H1 (cell line): ENCODE measurements at regions not wholly inside any gene's neighbourhood (a gene's known extent, or its start where the extent isn't known, plus 50 kb on each side); places are given as distances from the start of the nearest gene placed in this dataset.
A peak's percentile ranks its signal among the peaks of the same experiment; 100 is the strongest.

Experiments used
- CTCF ChIA-PET: fragments of 300-600 bp; sonication (Branson Sonifier 250); formaldehyde crosslinking; loops from one replicate; lab custom pipeline; 2021; ENCODE audit not compliant: partially characterized antibody; lab: Charles Lee
- POLR2A ChIA-PET: fragments of 300-600 bp; sonication (Branson Sonifier 250); formaldehyde crosslinking; loops from one replicate; lab custom pipeline; 2021; ENCODE audit warnings: inconsistent platforms; ENCODE audit not compliant: partially characterized antibody; lab: Charles Lee
- DNase-seq, 2 experiments: peaks; one replicate each; pipeline versions ENCODE4 v3.0.0 to v3.0.0-alpha.2; 2010 to 2022; ENCODE audit warnings: low spot score in 2 of 2, low read depth in 1 of 2, mixed read lengths in 1 of 2
- FAIRE-seq: peaks from 2 replicates; lab custom pipeline; 2011; peaks lifted over from hg19 to GRCh38; lab: Jason Lieb, UNC
- H2AFZ ChIP-seq: 2 replicates; pipeline ENCODE4 v1.8.1; 2012; ENCODE audit warnings: low read length, inconsistent platforms
- H2AK5ac ChIP-seq: 2 replicates; pipeline ENCODE4 v1.6.1; 2013; ENCODE audit warnings: low read depth, low read length
- H2BK120ac ChIP-seq: replicated peaks from 2 replicates; pipeline ENCODE3; 2013; ENCODE audit warnings: low read depth, low read length, inconsistent platforms
- H2BK12ac ChIP-seq: 2 replicates; pipeline ENCODE4 v1.6.1; 2013; ENCODE audit warnings: low read depth, low read length
- H2BK15ac ChIP-seq: 2 replicates; pipeline ENCODE4 v1.6.1; 2013; ENCODE audit warnings: low read length
- H2BK20ac ChIP-seq: 2 replicates; pipeline ENCODE4 v1.6.1; 2013; ENCODE audit warnings: low read length
- H2BK5ac ChIP-seq: 2 replicates; pipeline ENCODE4 v1.6.1; 2013; ENCODE audit warnings: low read depth, low read length
- H3K14ac ChIP-seq: 2 replicates; pipeline ENCODE4 v1.6.1; 2013; ENCODE audit warnings: inconsistent platforms; ENCODE audit not compliant: insufficient read length
- H3K18ac ChIP-seq: 2 replicates; pipeline ENCODE4 v1.6.1; 2013; ENCODE audit warnings: low read length; ENCODE audit errors: extremely low read depth
- H3K23ac ChIP-seq: 2 replicates; pipeline ENCODE4 v1.6.1; 2013; ENCODE audit warnings: inconsistent platforms; ENCODE audit not compliant: insufficient read length
- H3K23me2 ChIP-seq: 2 replicates; pipeline ENCODE4 v1.6.1; 2013; ENCODE audit warnings: low read depth, low read length
- H3K27ac ChIP-seq: 2 replicates; pipeline ENCODE4 v1.6.1; 2011; ENCODE audit warnings: low read depth, low read length, inconsistent platforms
- H3K27me3 ChIP-seq, 4 experiments: replicated peaks in 1 of 4; 1 replicate in 1 of 4; 2 replicates in 3 of 4; pipeline versions ENCODE4 v1.6.1 to v1.8.1; 2011 to 2013; ENCODE audit warnings: low read length in 3 of 4, mild to moderate bottlenecking in 3 of 4, inconsistent platforms in 2 of 4, mixed read lengths in 2 of 4, moderate library complexity in 1 of 4; ENCODE audit not compliant: control insufficient read depth in 3 of 4, insufficient read depth in 3 of 4; ENCODE audit errors: extremely low read depth in 1 of 4
- H3K36me3 ChIP-seq, 4 experiments: 2 replicates each; pipeline versions ENCODE4 v1.6.1 to v1.8.1; 2011 to 2013; ENCODE audit warnings: mild to moderate bottlenecking in 4 of 4, low read length in 3 of 4, moderate library complexity in 2 of 4, control low read depth in 1 of 4, inconsistent platforms in 1 of 4; ENCODE audit not compliant: insufficient read depth in 4 of 4, control insufficient read depth in 2 of 4
- H3K4ac ChIP-seq: replicated peaks from 2 replicates; pipeline ENCODE3; 2013; ENCODE audit warnings: low read length, low read depth, mixed read lengths, inconsistent platforms; ENCODE audit not compliant: insufficient read length
- H3K4me1 ChIP-seq, 4 experiments: replicated peaks in 1 of 4; 1 replicate in 1 of 4; 2 replicates in 3 of 4; pipeline versions ENCODE4 v1.6.1 to v1.8.1; 2011 to 2013; ENCODE audit warnings: low read length in 3 of 4, inconsistent platforms in 2 of 4, mixed read lengths in 1 of 4; ENCODE audit not compliant: insufficient read depth in 4 of 4, control insufficient read depth in 3 of 4
- H3K4me2 ChIP-seq, 2 experiments: 2 replicates each; pipeline versions ENCODE4 v1.6.1 to v1.8.1; 2011 to 2013; ENCODE audit warnings: low read depth in 2 of 2, low read length in 2 of 2, control low read depth in 1 of 2, inconsistent platforms in 1 of 2, mild to moderate bottlenecking in 1 of 2; ENCODE audit not compliant: insufficient read depth in 1 of 2
- H3K4me3 ChIP-seq, 4 experiments: fragments of 200-600, 300-600 bp in 1 of 4; sonication (generic), shearing (Covaris generic), sonication (Bioruptor Twin) in 1 of 4; 2 replicates each; pipeline versions ENCODE4 v1.5.1 to v1.8.1; 2011 to 2016; ENCODE audit warnings: low read length in 4 of 4, low read depth in 3 of 4, control low read depth in 2 of 4, inconsistent platforms in 2 of 4, mild to moderate bottlenecking in 2 of 4, mixed read lengths in 1 of 4, moderate library complexity in 1 of 4; ENCODE audit not compliant: insufficient read depth in 2 of 4; ENCODE audit errors: extremely low read depth in 1 of 4
- H3K56ac ChIP-seq: replicated peaks from 2 replicates; pipeline ENCODE3; 2013; ENCODE audit warnings: low read depth, mild to moderate bottlenecking, mixed read lengths, low read length, inconsistent platforms; ENCODE audit not compliant: insufficient read length
- H3K79me1 ChIP-seq: 2 replicates; pipeline ENCODE4 v1.6.1; 2013; ENCODE audit warnings: low read depth, low read length, control low read depth
- H3K79me2 ChIP-seq, 2 experiments: 2 replicates each; pipeline versions ENCODE4 v1.6.1 to v1.8.1; 2012 to 2013; ENCODE audit warnings: low read length in 2 of 2, mild to moderate bottlenecking in 2 of 2, inconsistent platforms in 1 of 2; ENCODE audit not compliant: insufficient read depth in 2 of 2, control insufficient read depth in 1 of 2
- H3K9ac ChIP-seq, 4 experiments: replicated peaks in 1 of 4; 1 replicate in 1 of 4; 2 replicates in 3 of 4; pipeline versions ENCODE4 v1.6.1 to v1.8.1; 2011 to 2013; ENCODE audit warnings: low read depth in 3 of 4, low read length in 3 of 4, control low read depth in 2 of 4, mild to moderate bottlenecking in 2 of 4, moderate library complexity in 2 of 4, inconsistent platforms in 1 of 4; ENCODE audit errors: extremely low read depth in 1 of 4
- H3K9me3 ChIP-seq, 2 experiments: 2 replicates each; pipeline versions ENCODE4 v1.6.1 to v1.8.1; 2012 to 2013; ENCODE audit warnings: mild to moderate bottlenecking in 2 of 2, moderate library complexity in 2 of 2, control low read depth in 1 of 2, inconsistent platforms in 1 of 2, low read depth in 1 of 2, low read length in 1 of 2, mixed read lengths in 1 of 2; ENCODE audit not compliant: insufficient read depth in 2 of 2
- H4K20me1 ChIP-seq, 2 experiments: replicated peaks in 1 of 2; 2 replicates each; pipeline versions ENCODE3 to v1.8.1; 2011 to 2013; ENCODE audit warnings: inconsistent platforms in 2 of 2, low read length in 2 of 2, mild to moderate bottlenecking in 1 of 2; ENCODE audit not compliant: insufficient read depth in 2 of 2, control insufficient read depth in 1 of 2
- H4K5ac ChIP-seq: 2 replicates; pipeline ENCODE4 v1.6.1; 2013; ENCODE audit warnings: low read length, low read depth, mixed read lengths, inconsistent platforms; ENCODE audit not compliant: insufficient read length
- H4K8ac ChIP-seq: 2 replicates; pipeline ENCODE4 v1.8.0; 2013; ENCODE audit warnings: mild to moderate bottlenecking, moderate library complexity, low read length, inconsistent platforms; ENCODE audit not compliant: insufficient read depth; ENCODE audit errors: extremely low read depth
- H4K91ac ChIP-seq: replicated peaks from 2 replicates; pipeline ENCODE3; 2013; ENCODE audit warnings: low read length, mixed read lengths, inconsistent platforms; ENCODE audit not compliant: insufficient read length
- ATF2 ChIP-seq: IDR thresholded peaks from 2 replicates; pipeline ENCODE4 v1.6.1; 2012; ENCODE audit warnings: low read length, inconsistent platforms
- BCL11A ChIP-seq, 2 experiments: IDR thresholded peaks; one replicate each; pipeline ENCODE4 v1.6.1; 2011; ENCODE audit warnings: low read depth in 2 of 2, low read length in 2 of 2, mild to moderate bottlenecking in 2 of 2
- CREB1 ChIP-seq: IDR thresholded peaks from 2 replicates; pipeline ENCODE4 v1.6.1; 2012; ENCODE audit warnings: inconsistent platforms
- EP300 ChIP-seq, 2 experiments: IDR thresholded peaks; 1 replicate in 1 of 2; 2 replicates in 1 of 2; pipeline ENCODE4 v1.6.1; 2011 to 2012; ENCODE audit warnings: low read depth in 2 of 2, low read length in 2 of 2, mild to moderate bottlenecking in 2 of 2, borderline replicate concordance in 1 of 2, inconsistent platforms in 1 of 2, moderate library complexity in 1 of 2
- JUN ChIP-seq: IDR thresholded peaks from 2 replicates; pipeline ENCODE4 v1.6.1; 2011; ENCODE audit warnings: low read depth, mild to moderate bottlenecking, improper control_type of control experiment, low read length
- KDM4A ChIP-seq: IDR thresholded peaks from one replicate; pipeline ENCODE4 v1.7.1; 2012; ENCODE audit warnings: low read depth, mild to moderate bottlenecking, moderate library complexity, low read length, inconsistent platforms; ENCODE audit not compliant: severe bottlenecking
- POLR2AphosphoS5 ChIP-seq: IDR thresholded peaks from 2 replicates; pipeline ENCODE4 v1.6.1; 2011; ENCODE audit warnings: low read depth, low read length
- POU5F1 ChIP-seq: IDR thresholded peaks from 2 replicates; pipeline ENCODE4 v1.6.1; 2011; ENCODE audit warnings: low read depth, mild to moderate bottlenecking, low read length, moderate library complexity
- SP4 ChIP-seq: IDR thresholded peaks from 2 replicates; pipeline ENCODE4 v1.6.1; 2012; ENCODE audit warnings: low read length, inconsistent platforms
- SUZ12 ChIP-seq: fragments of 200-600 bp; sonication (generic); IDR thresholded peaks from 2 replicates; pipeline ENCODE4 v1.6.1; 2012; ENCODE audit warnings: mild to moderate bottlenecking, inconsistent platforms, low read length, moderate library complexity, mixed read lengths
- TCF12 ChIP-seq: IDR thresholded peaks from 2 replicates; pipeline ENCODE4 v1.6.1; 2011; ENCODE audit warnings: low read depth, mild to moderate bottlenecking, low read length
- WGBS, 2 experiments: shearing (Covaris generic) in 1 of 2; methylation state at CpG; one replicate each; pipeline versions ENCODE4 v1.1.6 to v1.1.7; 2013 to 2015; ENCODE audit warnings: low lambda C conversion rate in 2 of 2, mixed read lengths in 2 of 2, inconsistent platforms in 1 of 2, low coverage in 1 of 2, missing lambda C conversion rate in 1 of 2; ENCODE audit not compliant: insufficient replicate concordance in 2 of 2, insufficient coverage in 1 of 2, insufficient read length in 1 of 2; ENCODE audit errors: extremely low coverage in 1 of 2, missing lambda C conversion rate in 1 of 2; 5-methylcytosine and 5-hydroxymethylcytosine counted together

- no peak overlapping the region for H3K27ac ChIP-seq
- DNase-seq = no peak
- no peak overlapping the region for H4K5ac ChIP-seq
- peak overlapping the region; percentile 4 to 24; a peak in 2 of 4 replicates for H3K4me2 ChIP-seq
- POLR2A ChIA-PET = interaction anchor here (0.6 kb wide), 2 partner anchors 51 to 116 kb away, joined by 3 read pairs; no protein-coding TSS in a partner anchor
- no peaks in the 10 kb centered on the region for H3K79me1 ChIP-seq
- H3K36me3 ChIP-seq = no peaks in the 10 kb centered on the region
- peak overlapping the region; percentile 15 for H4K91ac ChIP-seq
- no peaks in the 10 kb centered on the region for H3K79me2 ChIP-seq
- H3K4me1 ChIP-seq = peaks cover 0 to 8% (median 5%) of the 10 kb centered on the region in 4 experiments; a peak in 6 of 7 replicates
- peak overlapping the region; percentile 26; the same call in 1 of the 2 replicates for H3K18ac ChIP-seq
- no peak overlapping the region for H2BK120ac ChIP-seq
- H2AFZ ChIP-seq = peak overlapping the region; percentile 79
- H3K23ac ChIP-seq = no peak overlapping the region
- peak overlapping the region; percentile 5 for H3K56ac ChIP-seq
- no peak overlapping the region for H2BK15ac ChIP-seq
- no peak overlapping the region for H3K4ac ChIP-seq
- no peaks in the 10 kb centered on the region for H3K23me2 ChIP-seq
- H3K14ac ChIP-seq = no peak overlapping the region
- no peaks in the 10 kb centered on the region for H3K27me3 ChIP-seq
- peak overlapping the region; percentile 68; the same call in 1 of the 2 replicates for H2BK12ac ChIP-seq
- 56% methylated on average over 12 of the region's 12 CpGs; no CpG with 5 or more reads in 1 of the 2 experiments for WGBS, 2 experiments
- no peak overlapping the region for H2AK5ac ChIP-seq
- H4K20me1 ChIP-seq = no peaks in the 10 kb centered on the region
- H2BK5ac ChIP-seq = no peak overlapping the region; the same call in 1 of the 2 replicates
- CTCF ChIA-PET = interaction anchor here (0.8 kb wide), 1 partner anchor 120 kb away, joined by 3 read pairs; no protein-coding TSS in a partner anchor
- H4K8ac ChIP-seq = no peak overlapping the region
- H2BK20ac ChIP-seq = no peak overlapping the region
- no peaks in the 10 kb centered on the region for H3K9me3 ChIP-seq
- no peak for FAIRE-seq
- H3K4me3 ChIP-seq = peak overlapping the region in 1 of 4 experiments; percentile 9; a peak in 1 of 8 replicates
- H3K9ac ChIP-seq = no peak overlapping the region
- TF ChIP-seq POLR2AphosphoS5 (no peak), KDM4A (no peak), EP300 (IDR thresholded peaks at IDR 0.05; ENCODE audit: borderline replicate concordance in 1 of 2, low read depth in 2 of 2, low read length in 2 of 2) (no peak), POU5F1 (no peak), BCL11A (IDR thresholded peaks at IDR 0.05; ENCODE audit: low read depth in 2 of 2, low read length in 2 of 2) (no peak), CREB1 (no peak), ATF2 (no peak), JUN (no peak), SP4 (no peak), TCF12 (no peak), SUZ12 (no peak)
Measured at GRCh38 chr20:53677447-53678314, 84.0 kb upstream of the ZNF217 start.
